Endodermal cell (in vitro differentiated cells): ENCODE measurements at regions not wholly inside any gene's neighbourhood (a gene's known extent, or its start where the extent isn't known, plus 50 kb on each side); places are given as distances from the start of the nearest gene placed in this dataset.
"Not testable (repeated sequence)": the region's sequence is repeated elsewhere in the genome, so short reads cannot be mapped to it uniquely, and the experiment has no call there.

ENCODE experiments used
- DNase-seq: peaks from one replicate; pipeline ENCODE4 v3.0.0-alpha.2; 2017
- H3K27ac ChIP-seq: 2 replicates; pipeline ENCODE4 v1.5.1; 2013; ENCODE audit warnings: mild to moderate bottlenecking, low read depth, low read length, moderate library complexity
- H3K27me3 ChIP-seq: 2 replicates; pipeline ENCODE4 v1.6.1; 2013; ENCODE audit warnings: mild to moderate bottlenecking, low read length, moderate library complexity; ENCODE audit not compliant: insufficient read depth, control insufficient read depth, poor library complexity, severe bottlenecking
- H3K36me3 ChIP-seq: 2 replicates; pipeline ENCODE4 v1.7.0; 2013; ENCODE audit warnings: mild to moderate bottlenecking, low read length, moderate library complexity; ENCODE audit not compliant: control insufficient read depth, insufficient read depth
- H3K4me1 ChIP-seq: one replicate; pipeline ENCODE4 v1.7.0; 2013; ENCODE audit warnings: low read length; ENCODE audit not compliant: control insufficient read depth, insufficient read depth
- H3K4me3 ChIP-seq: 2 replicates; pipeline ENCODE4 v1.5.1; 2013; ENCODE audit warnings: mild to moderate bottlenecking, low read length, moderate library complexity
- H3K9ac ChIP-seq: 2 replicates; pipeline ENCODE4 v1.6.1; 2013; ENCODE audit warnings: mild to moderate bottlenecking, low read length, moderate library complexity; ENCODE audit not compliant: poor library complexity, severe bottlenecking; ENCODE audit errors: extremely low read depth
- H3K9me3 ChIP-seq: 2 replicates; pipeline ENCODE4 v1.6.1; 2013; ENCODE audit warnings: mild to moderate bottlenecking, low read length, moderate library complexity; ENCODE audit not compliant: control insufficient read depth
- H3K27ac Mint-ChIP-seq: 2 replicates; pipeline ENCODE4 v1.8.0; 2020; ENCODE audit warnings: mixed read lengths
- H3K27me3 Mint-ChIP-seq: 2 replicates; pipeline ENCODE4 v1.8.0; 2021; ENCODE audit warnings: mild to moderate bottlenecking, mixed read lengths; ENCODE audit not compliant: insufficient read depth
- H3K36me3 Mint-ChIP-seq: 2 replicates; pipeline ENCODE4 v1.8.0; 2020; ENCODE audit warnings: low read depth, mixed read lengths
- H3K4me1 Mint-ChIP-seq: 2 replicates; pipeline ENCODE4 v1.8.0; 2020; ENCODE audit warnings: mixed read lengths
- H3K4me3 Mint-ChIP-seq: 2 replicates; pipeline ENCODE4 v1.8.0; 2020; ENCODE audit warnings: mild to moderate bottlenecking, moderate library complexity, mixed read lengths
- H3K9me3 Mint-ChIP-seq: 2 replicates; pipeline ENCODE4 v1.8.0; 2020; ENCODE audit warnings: mild to moderate bottlenecking, mixed read lengths
- CTCF ChIP-seq: fragments of 200-600 bp; sonication (generic); conservative IDR thresholded peaks from 2 replicates; pipeline ENCODE4 v1.5.0; 2021; ENCODE audit warnings: antibody characterized with exemption, mild to moderate bottlenecking
- WGBS, 2 experiments: methylation state at CpG; one replicate each; pipeline versions ENCODE4 v1.1.5 to v1.1.7; 2013; ENCODE audit warnings: missing lambda C conversion rate in 2 of 2, mixed read lengths in 1 of 2; ENCODE audit not compliant: insufficient coverage in 1 of 2, insufficient read length in 1 of 2; 5-methylcytosine and 5-hydroxymethylcytosine counted together

- not testable (repeated sequence) for H3K36me3 Mint-ChIP-seq, H3K36me3 ChIP-seq, H3K4me3 ChIP-seq, H3K27me3 ChIP-seq, H3K27me3 Mint-ChIP-seq, H3K4me1 ChIP-seq, H3K27ac ChIP-seq, H3K27ac Mint-ChIP-seq, H3K9me3 ChIP-seq, H3K4me1 Mint-ChIP-seq, DNase-seq, H3K9ac ChIP-seq, H3K4me3 Mint-ChIP-seq
- H3K9me3 Mint-ChIP-seq = peaks cover 29% of the 10 kb centered on the region
- WGBS, 2 experiments = 84% methylated on average over 6 of the region's 6 CpGs; no CpG with 5 or more reads in 1 of the 2 experiments
These were observed 53.1 kb upstream of the HUNK start for GRCh38 chr21:31819692-31820091.

GRCh38 chr21:31814356-31814755 is 58.5 kb upstream of the HUNK start:
- H3K9me3 Mint-ChIP-seq = peaks cover 13% of the 10 kb centered on the region

GRCh38 chr21:31813862-31814261 is 59.0 kb upstream of the HUNK start:
- no peaks in the 10 kb centered on the region for H3K4me1 ChIP-seq
- no peaks in the 10 kb centered on the region for H3K27me3 ChIP-seq
- H3K4me3 Mint-ChIP-seq = no peak overlapping the region
- no peak overlapping the region for H3K27ac Mint-ChIP-seq
- peaks cover 10% of the 10 kb centered on the region for H3K27me3 Mint-ChIP-seq
- no peak for TF ChIP-seq CTCF
- DNase-seq = no peak
- H3K4me1 Mint-ChIP-seq = no peaks in the 10 kb centered on the region
- H3K27ac ChIP-seq = no peak overlapping the region
- H3K9me3 ChIP-seq = no peaks in the 10 kb centered on the region
- H3K9ac ChIP-seq = no peak overlapping the region
- 100% methylated on average over 1 of the region's 1 CpG; no CpG with 5 or more reads in 1 of the 2 experiments for WGBS, 2 experiments
- H3K4me3 ChIP-seq = no peak overlapping the region
- H3K36me3 Mint-ChIP-seq = no peaks in the 10 kb centered on the region
- H3K36me3 ChIP-seq = no peaks in the 10 kb centered on the region
- H3K9me3 Mint-ChIP-seq = peaks cover 10% of the 10 kb centered on the region

More at GRCh38 chr21:31814356-31814755, 58.5 kb upstream of the HUNK start:
- H3K9me3 ChIP-seq, H3K36me3 ChIP-seq, H3K27ac ChIP-seq, H3K4me1 Mint-ChIP-seq, H3K27ac Mint-ChIP-seq, H3K36me3 Mint-ChIP-seq, H3K4me1 ChIP-seq, H3K27me3 ChIP-seq, H3K27me3 Mint-ChIP-seq, H3K4me3 ChIP-seq, H3K4me3 Mint-ChIP-seq, H3K9ac ChIP-seq, DNase-seq: not testable (repeated sequence)
- 100% methylated on average over 1 of the region's 3 CpGs; no CpG with 5 or more reads in 1 of the 2 experiments for WGBS, 2 experiments

GRCh38 chr21:31804008-31804394 is 68.8 kb upstream of the HUNK start:
- Histone ChIP-seq H3K4me3 (no peak overlapping the region), H3K27me3 (no peaks in the 10 kb centered on the region), H3K9ac (no peak overlapping the region), H3K9me3 (no peaks in the 10 kb centered on the region), H3K36me3 (no peaks in the 10 kb centered on the region), H3K4me1 (no peaks in the 10 kb centered on the region), H3K27ac (no peak overlapping the region)
- H3K27ac Mint-ChIP-seq = no peak overlapping the region
- no peak for DNase-seq
- no peaks in the 10 kb centered on the region for H3K27me3 Mint-ChIP-seq
- H3K9me3 Mint-ChIP-seq = no peaks in the 10 kb centered on the region
- no peaks in the 10 kb centered on the region for H3K36me3 Mint-ChIP-seq
- 88 to 89% methylated on average over 5 of the region's 5 CpGs for WGBS, 2 experiments
- H3K4me1 Mint-ChIP-seq = no peaks in the 10 kb centered on the region
- H3K4me3 Mint-ChIP-seq = no peak overlapping the region
- no peak for TF ChIP-seq CTCF
